ENCODE measurements at regions not wholly inside any gene's neighbourhood (a gene's known extent, or its start where the extent isn't known, plus 50 kb on each side); places are given as distances from the start of the nearest gene placed in this dataset.

GRCh38 chr13:81671064-81671463 lies 1330.1 kb upstream of the SPRY2 start:
- TF ChIP-seq, protein P1, sequence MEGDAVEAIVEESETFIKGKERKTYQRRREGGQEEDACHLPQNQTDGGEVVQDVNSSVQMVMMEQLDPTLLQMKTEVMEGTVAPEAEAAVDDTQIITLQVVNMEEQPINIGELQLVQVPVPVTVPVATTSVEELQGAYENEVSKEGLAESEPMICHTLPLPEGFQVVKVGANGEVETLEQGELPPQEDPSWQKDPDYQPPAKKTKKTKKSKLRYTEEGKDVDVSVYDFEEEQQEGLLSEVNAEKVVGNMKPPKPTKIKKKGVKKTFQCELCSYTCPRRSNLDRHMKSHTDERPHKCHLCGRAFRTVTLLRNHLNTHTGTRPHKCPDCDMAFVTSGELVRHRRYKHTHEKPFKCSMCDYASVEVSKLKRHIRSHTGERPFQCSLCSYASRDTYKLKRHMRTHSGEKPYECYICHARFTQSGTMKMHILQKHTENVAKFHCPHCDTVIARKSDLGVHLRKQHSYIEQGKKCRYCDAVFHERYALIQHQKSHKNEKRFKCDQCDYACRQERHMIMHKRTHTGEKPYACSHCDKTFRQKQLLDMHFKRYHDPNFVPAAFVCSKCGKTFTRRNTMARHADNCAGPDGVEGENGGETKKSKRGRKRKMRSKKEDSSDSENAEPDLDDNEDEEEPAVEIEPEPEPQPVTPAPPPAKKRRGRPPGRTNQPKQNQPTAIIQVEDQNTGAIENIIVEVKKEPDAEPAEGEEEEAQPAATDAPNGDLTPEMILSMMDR (IDR thresholded peaks at IDR 0.05) = no peak
- no peak for TF ChIP-seq POLR2A (IDR thresholded peaks at IDR 0.05)
- TF ChIP-seq POLR2AphosphoS5 (IDR thresholded peaks at IDR 0.05) = no peak
- no peak for TF ChIP-seq EP300 (IDR thresholded peaks at IDR 0.05)

Data from sigmoid colon (tissue), 4 donors.